ENCODE measurements at regions not wholly inside any gene's neighbourhood (a gene's known extent, or its start where the extent isn't known, plus 50 kb on each side); places are given as distances from the start of the nearest gene placed in this dataset.
"Not testable (repeated sequence)": the region's sequence is repeated elsewhere in the genome, so short reads cannot be mapped to it uniquely, and the experiment has no call there.

GRCh38 chr3:39639344-39640236, 169.8 kb upstream of the MYRIP start:
- BruUV-seq (replicated peaks) = no TSS peak
- DNase-seq = peak; percentile 63
- Mint-ChIP-seq H3K27me3 (ENCODE audit: unreplicated experiment) (no peaks in the 10 kb centered on the region), H3K4me1 (ENCODE audit: low read depth, unreplicated experiment) (peaks cover 30% of the 10 kb centered on the region), H3K4me3 (ENCODE audit: low read depth, unreplicated experiment) (no peak overlapping the region), H3K9me3 (ENCODE audit: low read depth, unreplicated experiment) (no peaks in the 10 kb centered on the region), H3K36me3 (ENCODE audit: insufficient read depth, unreplicated experiment) (peaks cover 7% of the 10 kb centered on the region), H3K27ac (ENCODE audit: unreplicated experiment) (peak overlapping the region; percentile 81)
- intact Hi-C loops (cut with micrococcal nuclease; ENCODE audit: unreplicated experiment) = loop anchor here (5.0 kb wide), 2 partner anchors 68 to 168 kb away; partner anchors contain the start of gene MYRIP
- CTCF ChIA-PET = interaction anchor here (0.5 kb wide), 1 partner anchor 179 kb away, joined by 3 read pairs; no protein-coding TSS in a partner anchor
- TF ChIP-seq CTCF (IDR thresholded peaks at IDR 0.05; ENCODE audit: unreplicated experiment) = no peak

- Mint-ChIP-seq H3K4me1 (ENCODE audit: low read depth, unreplicated experiment) (peaks cover 30% of the 10 kb centered on the region), H3K36me3 (ENCODE audit: insufficient read depth, unreplicated experiment) (peaks cover 7% of the 10 kb centered on the region), H3K27ac (ENCODE audit: unreplicated experiment) (no peak overlapping the region), H3K27me3 (ENCODE audit: unreplicated experiment) (no peaks in the 10 kb centered on the region), H3K9me3 (ENCODE audit: low read depth, unreplicated experiment) (no peaks in the 10 kb centered on the region), H3K4me3 (ENCODE audit: low read depth, unreplicated experiment) (no peak overlapping the region)
- no peak for TF ChIP-seq CTCF (IDR thresholded peaks at IDR 0.05; ENCODE audit: unreplicated experiment)
- BruUV-seq (replicated peaks) = no TSS peak
- intact Hi-C loops (cut with micrococcal nuclease; ENCODE audit: unreplicated experiment) = no loop called here
- CTCF ChIA-PET = interaction anchor here (0.8 kb wide), 1 partner anchor 64 kb away, joined by 3 read pairs; no protein-coding TSS in a partner anchor
- no peak for DNase-seq
These were observed 168.1 kb upstream of the MYRIP start for GRCh38 chr3:39641274-39641673.

- H3K4me1 Mint-ChIP-seq (ENCODE audit: low read depth, unreplicated experiment) = peaks cover 7% of the 10 kb centered on the region
- no peak for DNase-seq
- no peak for TF ChIP-seq CTCF (IDR thresholded peaks at IDR 0.05; ENCODE audit: unreplicated experiment)
- intact Hi-C loops (cut with micrococcal nuclease; ENCODE audit: unreplicated experiment) = no loop called here
- no peaks in the 10 kb centered on the region for H3K9me3 Mint-ChIP-seq (ENCODE audit: low read depth, unreplicated experiment)
- no peak overlapping the region for H3K4me3 Mint-ChIP-seq (ENCODE audit: low read depth, unreplicated experiment)
- no peaks in the 10 kb centered on the region for H3K27me3 Mint-ChIP-seq (ENCODE audit: unreplicated experiment)
- H3K36me3 Mint-ChIP-seq (ENCODE audit: insufficient read depth, unreplicated experiment) = peaks cover 6% of the 10 kb centered on the region
- H3K27ac Mint-ChIP-seq (ENCODE audit: unreplicated experiment) = no peak overlapping the region
- BruUV-seq (replicated peaks) = no TSS peak
- CTCF ChIA-PET = no interaction called here
These were observed 165.2 kb upstream of the MYRIP start for GRCh38 chr3:39644176-39644575.

- DNase-seq; BruUV-seq (replicated peaks); H3K4me3 Mint-ChIP-seq (ENCODE audit: low read depth, unreplicated experiment); H3K9me3 Mint-ChIP-seq (ENCODE audit: low read depth, unreplicated experiment); H3K27ac Mint-ChIP-seq (ENCODE audit: unreplicated experiment); CTCF ChIA-PET; intact Hi-C loops (cut with micrococcal nuclease; ENCODE audit: unreplicated experiment); H3K27me3 Mint-ChIP-seq (ENCODE audit: unreplicated experiment); H3K36me3 Mint-ChIP-seq (ENCODE audit: insufficient read depth, unreplicated experiment); H3K4me1 Mint-ChIP-seq (ENCODE audit: low read depth, unreplicated experiment): not testable (repeated sequence)
These were observed 158.2 kb upstream of the MYRIP start for GRCh38 chr3:39651256-39651655.

Data from Calu3 (cell line).